Stimulated activated CD8-positive, alpha-beta memory T cell treated with anti-CD3 and anti-CD28 coated beads, Interleukin-4, amount 100 ng/mL, for 4 hours (primary cell): ENCODE measurements at regions not wholly inside any gene's neighbourhood (a gene's known extent, or its start where the extent isn't known, plus 50 kb on each side); places are given as distances from the start of the nearest gene placed in this dataset.

ENCODE experiments used
- DNase-seq, 2 donors: peaks; one replicate each; pipeline ENCODE4 v3.0.0-alpha.2; 2020; ENCODE audit warnings: low read depth in 2 of 2, low spot score in 1 of 2

DNA sequence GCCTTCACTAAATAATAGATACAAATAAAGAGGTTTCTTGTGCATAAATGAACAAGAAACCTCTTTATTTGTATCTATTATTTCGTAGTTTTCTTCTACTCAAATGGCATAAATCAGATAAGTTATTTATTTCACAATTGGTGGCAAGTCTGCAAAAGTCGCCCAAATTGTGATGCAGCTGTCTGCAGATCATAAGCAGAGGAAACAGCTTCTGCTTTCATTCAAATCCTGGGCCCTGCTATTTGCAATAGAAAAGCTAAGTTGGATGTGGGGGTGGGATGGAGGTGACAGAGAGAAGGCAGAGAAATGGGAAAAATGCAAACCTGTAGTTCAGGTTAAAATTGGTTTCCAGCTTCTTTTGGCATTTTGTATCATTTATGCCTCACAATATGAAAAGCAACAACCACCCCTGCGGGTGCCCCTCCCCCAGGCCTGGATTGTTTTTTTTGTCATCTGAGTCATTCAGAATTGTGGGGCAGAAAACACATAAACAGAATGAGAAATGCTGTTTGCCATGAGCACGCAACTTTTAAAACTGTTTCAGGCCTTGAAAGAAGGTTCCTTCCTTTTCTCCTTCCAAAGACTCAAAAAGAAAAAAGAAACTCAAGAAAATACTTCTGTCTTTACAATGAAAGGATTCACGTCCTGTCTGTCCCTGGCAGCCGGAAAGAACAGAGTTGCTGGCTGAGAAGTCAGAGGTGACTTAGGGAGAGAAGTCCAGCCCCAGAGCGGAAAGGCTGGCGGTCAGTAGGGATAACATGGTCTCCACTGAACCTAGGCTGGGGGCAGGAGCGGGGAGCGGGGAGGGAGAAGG, 132.9 kb downstream of the BAMBI start:
- DNase-seq, result no peak

DNA sequence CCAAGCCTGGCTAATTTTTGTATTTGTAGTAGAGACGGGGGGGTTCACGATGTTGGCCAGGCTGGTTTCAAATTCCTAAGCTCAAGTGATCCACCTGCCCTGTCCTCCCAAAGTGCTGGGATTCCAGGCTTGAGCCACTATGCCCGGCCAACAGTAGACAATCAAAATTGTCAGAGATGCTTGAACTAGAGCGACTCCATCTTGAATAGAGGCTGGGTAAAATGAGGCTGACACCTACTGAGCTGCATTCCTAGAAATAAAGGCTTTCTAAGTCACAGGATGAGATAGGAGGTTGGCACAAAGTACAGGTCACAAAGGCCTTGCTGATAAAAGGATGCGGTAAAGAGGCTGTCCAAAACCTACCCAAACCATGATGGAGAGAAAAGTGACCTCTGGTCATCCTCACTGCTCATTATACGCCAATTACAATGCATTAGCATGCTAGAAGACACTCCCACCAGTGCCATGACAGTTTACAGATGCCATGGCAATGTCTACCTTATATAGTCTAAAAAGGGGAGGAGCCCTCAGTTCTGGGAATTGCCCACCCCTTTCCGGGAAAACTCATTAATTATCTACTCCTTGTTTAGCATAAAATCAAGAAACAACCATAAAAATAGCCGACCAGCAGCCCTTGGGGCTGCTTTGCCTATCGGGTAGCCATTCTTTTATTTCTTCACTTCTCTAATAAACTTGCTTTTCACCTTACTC, 134.5 kb downstream of the BAMBI start:
- DNase-seq, result no peak

DNA sequence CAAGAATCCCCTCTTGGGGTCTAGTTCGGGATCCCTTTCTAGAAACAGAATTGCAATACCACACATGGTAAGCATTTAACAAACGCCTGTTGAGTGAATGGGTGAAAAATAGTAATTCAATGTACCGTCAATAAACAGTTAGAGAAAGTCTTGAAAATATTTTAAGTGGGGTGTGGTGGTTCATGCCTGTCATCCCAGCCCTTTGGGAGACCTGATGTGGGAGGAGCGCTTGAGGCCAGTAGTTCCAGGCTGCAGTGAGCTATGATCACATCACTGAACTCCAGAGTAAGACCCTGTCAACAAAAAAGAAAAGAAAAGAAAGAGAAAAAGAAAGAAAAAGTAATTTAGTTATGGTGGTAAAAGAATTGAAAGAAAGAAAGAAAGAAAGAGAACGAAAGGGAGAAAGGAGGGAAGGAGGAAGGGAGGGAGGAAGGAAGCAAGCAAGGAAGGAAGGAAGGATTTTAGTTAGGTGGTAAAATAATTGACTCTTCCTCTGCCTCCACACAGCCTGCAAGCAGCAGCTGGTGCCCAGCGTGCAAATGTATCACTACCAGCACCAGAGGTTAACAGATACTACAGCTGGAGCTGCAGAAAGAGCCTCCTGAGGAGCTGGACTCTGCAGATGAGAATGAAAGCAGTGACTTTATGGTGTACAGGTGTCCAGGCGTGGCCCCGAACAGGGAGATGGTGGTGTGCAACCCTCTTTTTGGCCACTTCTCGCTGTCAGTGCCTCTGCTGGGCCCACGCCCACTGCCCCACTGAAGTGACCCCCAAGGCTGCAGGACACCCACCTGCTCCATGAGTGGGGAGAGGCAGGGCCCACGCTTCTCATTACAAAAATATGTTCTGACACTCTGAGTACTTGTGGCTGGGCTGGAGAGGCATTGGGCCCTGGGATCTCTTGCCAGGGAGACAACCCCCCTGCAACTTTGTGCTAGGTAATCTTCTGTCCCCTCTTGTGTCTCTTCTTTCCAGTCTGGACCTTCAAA, 135.4 kb downstream of the BAMBI start:
- DNase-seq, result no peak

DNA sequence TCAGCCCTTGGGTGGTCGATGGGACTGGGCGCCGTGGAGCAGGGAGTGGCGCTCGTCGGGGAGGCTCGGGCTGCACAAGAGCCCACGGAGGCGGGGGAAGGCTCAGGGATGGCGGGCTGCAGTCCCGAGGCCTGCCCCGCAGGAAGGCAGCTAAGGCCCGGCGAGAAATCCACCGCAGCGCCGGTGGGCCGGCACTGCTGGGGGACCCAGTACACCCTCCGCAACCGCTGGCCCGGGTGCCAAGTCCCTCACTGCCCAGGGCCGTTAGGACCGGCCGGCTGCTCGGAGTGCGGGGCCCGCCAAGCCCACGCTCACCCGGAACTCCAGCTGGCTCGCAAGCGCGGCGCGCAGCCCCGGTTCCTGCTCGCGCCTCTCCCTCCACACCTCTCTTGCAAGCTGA, 138.4 kb downstream of the BAMBI start:
- DNase-seq, result no peak

DNA sequence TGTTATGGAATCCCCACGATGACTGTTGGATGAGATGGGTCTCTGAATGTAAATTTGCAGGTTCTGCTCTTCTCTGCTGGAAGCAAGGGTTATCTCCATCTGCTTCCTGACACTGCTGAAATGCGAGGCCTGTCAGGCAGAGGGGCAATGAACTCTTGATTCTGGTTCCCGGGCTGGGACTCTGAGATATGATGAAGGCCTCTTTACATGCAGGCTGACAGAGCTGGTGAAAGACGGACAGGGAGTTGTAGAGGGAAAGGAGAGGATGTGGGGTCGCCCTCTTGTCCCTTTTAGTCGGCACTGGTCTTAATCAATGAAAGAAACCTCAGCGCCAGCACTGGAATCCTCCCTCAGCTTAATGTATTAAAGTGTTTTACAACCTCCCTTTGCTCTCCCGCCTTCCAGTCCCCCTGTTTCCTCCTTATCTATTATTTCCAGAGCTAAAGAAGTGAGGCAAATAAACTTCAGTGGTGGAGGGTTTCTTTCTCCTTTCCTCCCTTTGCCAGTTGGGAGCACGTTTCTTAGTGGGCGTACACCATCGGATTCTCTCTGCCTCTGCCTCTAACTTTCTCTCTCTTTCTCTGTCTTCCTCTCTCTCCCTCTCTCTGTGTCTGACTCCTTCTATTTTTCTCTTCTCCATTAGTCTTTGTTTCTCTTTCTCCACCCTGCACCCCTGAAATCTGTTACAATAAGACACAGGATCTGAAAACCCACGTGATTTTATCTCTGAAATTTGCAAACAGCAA, 145.6 kb downstream of the BAMBI start:
- no peak for DNase-seq

DNA sequence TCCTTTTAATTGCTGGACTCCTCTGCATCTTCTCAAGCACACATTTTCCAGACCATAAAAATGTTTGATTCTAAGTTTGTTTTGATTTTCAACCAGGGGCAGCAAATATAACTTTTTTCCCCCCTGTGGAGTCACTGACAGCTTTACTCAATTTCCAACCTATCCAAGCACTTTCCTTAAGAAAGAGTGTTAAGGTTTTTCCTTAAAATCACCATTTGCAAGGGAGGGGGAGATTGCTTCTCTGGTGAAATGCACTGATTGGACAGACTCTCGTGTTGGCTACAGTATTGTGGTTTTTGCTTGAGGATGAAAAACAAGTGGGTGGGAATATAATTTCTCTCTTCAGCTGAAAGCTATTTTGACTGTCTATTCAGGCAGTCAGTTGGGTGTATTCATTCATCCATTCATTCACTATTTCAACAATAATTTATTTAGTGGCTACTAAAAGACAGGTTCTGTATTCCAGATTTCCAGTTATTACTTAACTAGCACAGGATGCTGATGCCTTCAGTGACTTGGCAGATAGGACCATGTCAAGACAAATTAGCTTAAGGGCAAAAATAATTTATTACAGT, 146.3 kb downstream of the BAMBI start:
- DNase-seq, result no peak

DNA sequence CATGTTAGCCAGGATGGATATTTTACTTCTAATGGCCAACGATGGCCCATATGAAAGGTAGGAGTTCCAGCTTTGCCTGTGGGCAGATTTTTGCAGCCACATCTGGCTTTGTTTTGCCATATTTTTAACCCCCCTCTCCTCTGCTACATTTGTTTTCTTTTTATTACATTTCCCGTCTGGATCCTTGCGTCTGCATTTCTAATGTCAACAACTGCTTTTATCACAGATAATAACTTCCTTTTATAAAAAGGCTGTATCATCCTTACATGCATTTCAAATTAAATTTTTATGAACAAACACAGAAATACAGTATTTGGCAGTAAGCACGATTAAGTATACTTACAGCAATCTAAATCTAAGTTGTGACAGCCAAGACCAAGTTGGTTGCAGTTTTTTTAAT, 156.0 kb downstream of the BAMBI start:
- DNase-seq, result no peak

DNA sequence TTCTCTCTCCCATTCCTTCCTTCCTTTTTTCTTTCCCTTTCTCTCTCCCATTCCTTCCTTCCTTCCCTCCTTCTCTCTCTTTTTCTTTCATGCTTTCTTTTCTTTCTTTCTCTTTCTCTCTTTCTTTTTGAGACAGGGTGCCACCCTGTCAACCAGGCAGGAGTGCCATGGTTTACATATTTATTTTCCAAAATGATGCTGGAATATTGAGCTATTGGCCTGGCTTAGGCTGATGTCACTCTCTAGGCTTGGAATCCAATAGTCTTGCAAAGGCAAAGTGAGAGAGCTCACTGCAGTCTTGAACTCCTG, 159.1 kb downstream of the BAMBI start:
- DNase-seq, result no peak

DNA sequence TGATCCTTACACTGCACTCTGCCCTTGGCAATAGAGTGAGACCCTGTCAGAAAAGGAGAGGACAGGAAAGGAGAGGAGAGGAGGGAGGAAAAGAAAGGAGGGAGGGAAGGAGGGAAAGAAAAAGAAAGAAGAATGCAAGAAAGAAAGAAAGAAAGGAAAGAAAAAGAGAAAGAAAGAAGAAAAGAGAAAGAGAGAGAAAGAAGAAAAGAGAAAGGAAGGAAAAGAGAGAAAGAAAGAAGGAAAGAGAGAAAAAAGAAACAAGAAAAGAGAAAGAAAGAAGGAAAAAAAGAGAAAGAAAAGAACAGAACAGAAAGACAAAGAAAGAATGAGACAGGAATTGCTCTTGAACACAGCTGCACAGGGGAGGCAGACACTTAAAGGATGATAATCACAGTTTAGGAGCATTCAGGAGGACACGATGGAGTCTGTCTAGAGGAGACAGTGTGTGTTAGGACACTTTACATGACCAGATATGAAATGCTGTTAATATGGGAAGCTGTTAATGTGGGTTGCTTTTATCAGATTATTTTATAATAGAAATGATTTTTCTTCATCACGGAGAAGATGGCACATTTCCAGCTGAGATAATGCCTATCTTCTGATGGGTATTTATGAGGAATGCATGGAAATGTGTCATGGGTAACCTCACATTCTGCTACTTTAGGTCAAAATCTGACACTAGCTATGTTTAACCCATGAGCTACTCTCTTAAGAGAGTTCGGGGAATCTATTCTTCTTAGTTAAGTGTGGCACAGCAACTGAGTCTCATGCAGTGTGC, 160.5 kb downstream of the BAMBI start:
- DNase-seq, result no peak

DNA sequence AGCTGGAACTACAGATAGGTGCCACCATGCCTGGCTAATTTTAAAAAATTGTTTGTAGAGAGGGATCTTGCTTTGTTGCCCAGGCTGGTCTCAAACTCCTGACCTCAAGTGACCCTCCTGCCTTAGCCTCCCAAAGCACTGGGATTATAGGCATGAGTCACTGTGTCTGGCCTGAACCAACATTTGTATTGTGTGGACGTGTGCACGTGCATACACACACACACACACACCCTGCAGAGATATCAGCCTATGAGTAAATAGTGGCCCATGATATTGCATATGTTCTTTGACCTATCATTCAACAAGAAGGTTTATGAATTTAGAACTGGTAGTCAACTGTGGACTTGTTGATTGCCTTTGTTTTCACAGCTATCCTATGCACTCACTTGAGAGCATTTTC, 161.6 kb downstream of the BAMBI start:
- no peak for DNase-seq

DNA sequence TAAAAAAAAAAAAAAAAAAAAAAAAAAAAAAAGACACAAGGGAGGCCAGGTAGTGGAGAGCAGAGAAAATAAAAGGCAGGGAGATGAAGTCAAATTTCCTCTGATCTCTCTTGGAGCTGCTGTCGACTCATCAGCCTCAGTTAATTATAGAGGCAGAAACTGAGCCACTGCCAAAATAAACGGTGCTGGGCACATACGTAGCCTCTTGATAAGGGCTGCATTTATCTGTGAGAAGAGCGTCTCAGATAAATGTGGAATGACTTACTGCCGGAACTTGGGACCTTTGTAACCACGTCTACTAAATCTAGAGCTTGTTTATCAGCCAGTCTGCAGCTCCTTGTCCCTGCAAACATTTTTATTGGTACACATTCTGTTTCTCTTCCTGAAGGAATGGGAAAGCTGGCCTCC, 162.3 kb downstream of the BAMBI start:
- no peak for DNase-seq

DNA sequence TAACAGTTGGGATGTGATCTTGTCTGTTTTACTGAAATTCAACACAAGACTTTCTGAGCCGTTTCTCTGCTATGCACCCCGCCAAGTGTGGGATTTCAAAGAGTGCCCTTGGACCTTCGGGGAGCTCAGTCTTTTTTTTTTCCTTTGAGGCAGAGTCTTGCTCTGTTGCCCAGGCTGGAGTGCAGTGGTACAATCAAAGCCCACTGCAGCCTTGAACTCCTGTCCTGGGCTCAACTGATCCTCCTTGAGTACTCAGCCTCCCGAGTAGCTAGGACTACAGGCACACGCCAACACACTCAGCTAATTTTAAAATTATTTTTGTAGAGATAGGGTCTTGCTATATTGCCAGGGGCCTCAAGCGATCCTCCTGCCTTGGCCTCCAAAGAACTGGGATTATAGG, 162.9 kb downstream of the BAMBI start:
- no peak for DNase-seq

DNA sequence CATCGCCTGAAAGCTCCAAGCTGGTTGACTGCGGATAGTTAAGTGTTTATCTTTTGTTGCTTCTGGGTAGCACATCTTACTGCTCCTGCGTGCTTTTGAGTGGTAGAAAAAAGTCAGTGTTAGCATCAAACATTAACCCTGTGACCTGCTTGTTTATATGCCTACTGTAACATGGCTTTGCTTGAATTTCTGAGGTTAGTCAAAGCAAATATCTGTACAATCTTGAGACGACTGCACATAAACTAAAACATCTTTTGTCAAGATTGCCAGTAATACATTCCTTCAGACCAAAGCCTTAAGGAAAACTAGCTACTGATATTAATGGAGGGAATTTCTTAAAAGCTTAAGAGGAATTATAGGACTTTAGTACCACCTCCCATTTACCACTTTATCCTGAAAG, 163.7 kb downstream of the BAMBI start:
- DNase-seq, result no peak

DNA sequence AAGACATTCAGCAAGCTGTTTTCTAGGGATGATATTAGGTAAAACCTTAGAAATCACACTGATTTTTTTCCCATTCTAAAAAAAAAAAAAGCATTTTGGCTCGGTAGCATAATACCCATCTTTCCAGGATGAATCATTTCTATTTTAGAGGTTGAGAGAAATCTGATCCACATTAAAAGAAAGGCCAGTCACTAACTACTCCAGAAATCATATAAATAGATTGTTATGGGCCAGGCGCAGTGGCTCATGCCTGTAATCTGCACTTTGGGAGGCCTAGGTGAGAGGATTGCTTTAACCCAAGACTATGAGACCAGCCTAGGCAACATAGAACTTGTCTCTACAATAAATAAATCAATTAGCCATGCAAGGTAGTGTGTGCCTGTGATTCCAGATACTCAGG, 164.3 kb downstream of the BAMBI start:
- no peak for DNase-seq

DNA sequence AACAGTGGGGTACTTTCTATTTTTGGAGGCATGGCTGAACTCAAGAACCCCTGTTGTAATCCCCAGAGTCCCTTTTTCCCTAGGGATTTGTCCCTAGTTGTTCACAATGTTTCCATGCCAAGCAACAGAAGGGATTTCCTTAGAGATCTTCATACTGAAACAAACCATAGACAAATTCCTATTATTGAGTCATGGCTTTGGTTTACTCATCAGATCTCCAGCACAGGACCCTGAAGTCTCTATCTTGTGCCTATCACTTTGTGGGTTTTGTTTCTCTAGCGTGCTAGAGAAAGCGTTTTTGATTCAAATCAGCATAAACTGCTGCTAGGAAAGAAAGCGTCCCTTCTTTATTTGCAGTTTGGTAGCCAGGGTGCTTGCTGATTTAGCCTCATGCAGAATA, 165.0 kb downstream of the BAMBI start:
- DNase-seq, result no peak

DNA sequence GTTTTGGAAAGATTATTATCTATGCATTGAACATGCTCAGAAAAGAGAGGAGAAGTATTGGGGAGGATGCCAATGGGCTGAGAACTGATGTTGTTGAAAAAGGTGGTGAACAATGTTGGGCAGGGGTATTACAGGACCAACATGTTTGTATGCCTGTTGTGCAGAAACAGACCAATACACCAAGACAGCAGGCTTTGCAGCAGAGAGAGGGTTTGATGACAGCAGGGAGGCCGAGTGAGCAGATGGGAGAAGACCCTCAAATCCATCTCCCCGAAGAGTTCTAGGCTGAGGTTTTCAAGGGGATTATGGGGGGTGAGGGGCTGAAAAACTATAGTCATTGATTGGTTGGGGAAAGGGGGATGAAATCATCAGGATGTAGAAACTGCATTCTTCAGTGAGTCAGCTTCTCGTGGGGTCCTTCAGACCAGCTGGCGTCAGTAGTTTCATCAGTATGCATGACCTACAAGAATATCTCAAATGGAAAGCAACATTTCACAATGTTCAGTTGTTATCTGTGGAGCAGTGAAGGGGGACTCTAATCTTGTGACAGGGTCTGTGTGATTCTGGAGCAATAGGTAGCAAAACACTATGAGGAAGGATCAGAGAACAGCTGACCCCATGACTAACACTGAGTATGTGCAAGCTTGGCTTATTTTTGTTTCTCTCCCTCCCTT, 167.8 kb downstream of the BAMBI start:
- no peak for DNase-seq

DNA sequence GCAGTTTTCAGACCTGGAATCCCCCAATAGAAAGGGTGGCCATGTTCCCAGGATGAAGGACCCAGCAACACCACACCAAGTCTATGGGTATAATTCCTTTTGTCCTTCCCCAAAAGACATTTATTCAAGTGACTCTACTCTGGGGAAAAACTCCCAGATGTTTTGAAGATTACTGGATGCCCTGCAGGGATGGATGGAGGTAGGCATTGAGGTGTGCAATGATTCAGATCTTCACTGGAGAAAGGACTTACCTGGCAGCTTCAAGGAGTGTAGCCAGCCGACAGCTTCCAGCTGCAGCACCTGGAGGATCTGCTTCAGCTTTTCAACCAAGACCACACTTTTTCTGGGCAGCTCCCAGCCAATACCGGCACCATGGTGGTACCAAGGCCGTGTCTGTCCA, 172.0 kb downstream of the BAMBI start:
- DNase-seq, result no peak

DNA sequence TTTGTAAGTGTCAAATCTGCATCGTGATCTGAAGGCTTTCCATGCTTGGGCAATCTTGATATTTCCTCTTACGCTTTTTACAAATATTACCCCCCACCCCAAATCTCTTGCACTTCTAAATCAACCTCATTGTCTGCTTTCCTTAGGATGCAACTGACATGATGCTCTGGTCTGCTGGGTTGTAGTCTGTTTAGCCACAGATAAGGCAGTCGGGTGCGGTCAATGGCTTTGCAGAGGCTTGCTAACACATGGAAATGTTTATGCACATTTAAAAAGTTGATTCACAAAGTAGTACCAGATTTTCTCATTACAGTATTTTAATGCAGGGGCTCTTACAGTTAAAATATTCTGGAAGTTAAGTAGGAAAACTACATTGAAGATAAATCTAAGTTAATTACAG, 172.5 kb downstream of the BAMBI start:
- no peak for DNase-seq

DNA sequence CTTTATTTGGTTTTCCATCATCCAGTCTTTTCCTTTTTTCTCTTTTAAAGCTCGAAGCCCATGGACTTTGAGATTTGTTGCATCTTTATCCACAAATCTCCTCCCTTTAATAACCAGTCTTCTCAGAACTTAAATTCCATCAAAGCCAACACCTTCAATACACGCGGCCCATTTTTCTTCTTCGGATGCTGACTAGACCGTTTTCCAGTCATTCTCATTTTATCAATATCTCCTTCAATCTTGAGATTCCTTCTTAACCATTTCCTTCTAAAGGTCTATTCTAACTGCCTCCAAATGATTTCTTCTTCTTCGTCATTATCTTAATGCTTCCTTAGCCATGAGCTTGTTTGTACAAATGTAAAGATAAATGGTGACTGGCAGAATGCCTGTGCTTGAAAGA, 173.5 kb downstream of the BAMBI start:
- DNase-seq, result no peak
